Duodenal mucosa (tissue), 2 donors: ENCODE measurements at regions not wholly inside any gene's neighbourhood (a gene's known extent, or its start where the extent isn't known, plus 50 kb on each side); places are given as distances from the start of the nearest gene placed in this dataset.

Source experiments
- H3K27ac ChIP-seq: one replicate; pipeline ENCODE4 v1.7.0; 2013; ENCODE audit warnings: low read depth, low read length
- H3K27me3 ChIP-seq, 2 donors: one replicate each; pipeline ENCODE4 v1.7.0; 2013; ENCODE audit warnings: low read length in 2 of 2, control low read depth in 1 of 2; ENCODE audit not compliant: insufficient read depth in 2 of 2, control insufficient read depth in 1 of 2
- H3K36me3 ChIP-seq, 2 donors: one replicate each; pipeline ENCODE4 v1.7.0; 2013; ENCODE audit warnings: low read length in 2 of 2, control low read depth in 1 of 2; ENCODE audit not compliant: insufficient read depth in 2 of 2, control insufficient read depth in 1 of 2
- H3K4me1 ChIP-seq, 2 donors: one replicate each; pipeline ENCODE4 v1.7.0; 2013; ENCODE audit warnings: low read length in 2 of 2, control low read depth in 1 of 2; ENCODE audit not compliant: insufficient read depth in 2 of 2, control insufficient read depth in 1 of 2
- H3K4me3 ChIP-seq, 2 donors: one replicate each; pipeline ENCODE4 v1.7.0; 2013; ENCODE audit warnings: low read length in 2 of 2, low read depth in 1 of 2
- H3K9ac ChIP-seq, 2 donors: one replicate each; pipeline ENCODE4 v1.7.0; 2013; ENCODE audit warnings: low read length in 2 of 2, low read depth in 1 of 2
- H3K9me3 ChIP-seq, 2 donors: one replicate each; pipeline ENCODE4 v1.7.0; 2013; ENCODE audit warnings: low read length in 2 of 2, control low read depth in 1 of 2; ENCODE audit not compliant: control insufficient read depth in 1 of 2

DNA sequence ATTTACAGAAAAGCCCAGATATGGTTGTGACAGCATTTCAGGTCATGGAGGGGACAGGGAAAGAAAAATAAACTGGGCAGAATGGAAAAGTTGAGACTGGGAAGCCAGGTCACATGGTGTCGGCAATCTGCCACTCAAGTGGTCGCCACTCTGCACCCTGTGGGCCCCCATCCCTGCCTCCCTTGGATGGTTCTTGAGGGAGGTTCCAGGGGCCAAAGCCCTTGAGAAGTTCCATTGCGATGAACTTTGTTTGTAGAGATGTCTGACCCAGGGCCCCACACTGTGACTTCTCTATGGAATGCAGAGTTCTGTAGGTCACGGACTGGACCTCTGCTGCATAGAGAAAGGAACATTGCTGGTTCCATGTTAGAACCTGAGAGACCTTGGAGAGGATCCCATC is 105.7 kb upstream of the SLC14A2 start:
- Histone ChIP-seq H3K9me3 (no peaks in the 10 kb centered on the region), H3K4me1 (peaks cover 4% of the 10 kb centered on the region in 2 donors), H3K36me3 (no peaks in the 10 kb centered on the region), H3K4me3 (no peak overlapping the region), H3K27ac (no peak overlapping the region), H3K27me3 (no peaks in the 10 kb centered on the region), H3K9ac (no peak overlapping the region)

DNA sequence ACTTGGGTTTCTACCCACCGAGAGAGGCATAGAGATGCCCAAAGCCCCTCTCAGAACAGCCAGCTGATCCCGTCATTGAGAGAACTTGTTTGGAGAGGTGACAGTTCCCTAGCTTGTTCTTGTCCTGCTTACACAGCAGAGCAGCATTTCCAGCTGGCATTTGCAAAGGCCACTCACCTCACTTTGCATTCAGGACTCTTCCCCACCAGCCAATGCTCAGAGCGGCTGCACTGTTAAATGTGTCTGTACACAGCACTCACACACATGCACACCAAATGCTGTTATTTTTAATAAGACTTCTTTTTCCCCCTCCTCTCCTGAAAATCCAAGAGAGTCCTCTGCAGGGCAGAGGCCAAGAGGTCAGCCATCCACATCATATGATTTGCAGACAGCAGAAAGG is 104.6 kb upstream of the SLC14A2 start:
- Histone ChIP-seq H3K9ac (no peak overlapping the region), H3K27me3 (no peaks in the 10 kb centered on the region), H3K4me1 (peaks cover 0 to 10% of the 10 kb centered on the region in 2 donors), H3K36me3 (no peaks in the 10 kb centered on the region), H3K4me3 (no peak overlapping the region), H3K9me3 (no peaks in the 10 kb centered on the region), H3K27ac (no peak overlapping the region)

DNA sequence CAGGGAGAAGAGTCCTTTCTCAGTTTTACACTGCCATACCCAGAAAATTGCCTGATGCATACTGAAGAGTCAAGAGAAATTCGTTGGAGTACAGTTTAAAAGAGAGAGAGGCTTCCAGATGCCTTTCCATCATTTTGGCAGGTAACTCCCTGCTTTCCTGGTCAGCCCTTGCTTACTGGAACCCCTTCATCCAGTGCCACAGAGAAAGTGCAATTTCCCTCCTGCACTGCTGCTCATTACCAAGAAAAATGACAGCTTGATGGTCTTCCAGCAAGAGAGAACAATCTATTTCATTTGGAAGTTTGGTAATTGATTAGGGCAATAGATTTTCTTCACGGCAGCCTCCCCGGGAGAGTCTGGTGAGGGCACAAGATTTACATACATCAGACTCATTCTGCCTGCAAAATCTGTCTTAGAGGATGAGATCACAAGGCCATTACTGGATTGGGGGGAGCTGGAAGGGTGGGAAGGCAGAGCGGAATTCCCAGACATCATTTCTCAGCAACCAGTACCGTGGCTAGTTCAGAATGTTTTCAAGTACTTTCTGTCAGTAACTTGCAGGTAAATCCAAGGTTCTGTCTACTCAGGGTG is 102.8 kb upstream of the SLC14A2 start:
- Histone ChIP-seq H3K4me3 (no peak overlapping the region), H3K9ac (no peak overlapping the region), H3K36me3 (no peaks in the 10 kb centered on the region), H3K9me3 (no peaks in the 10 kb centered on the region), H3K4me1 (peaks cover 5 to 14% of the 10 kb centered on the region in 2 donors), H3K27me3 (no peaks in the 10 kb centered on the region), H3K27ac (no peak overlapping the region)

DNA sequence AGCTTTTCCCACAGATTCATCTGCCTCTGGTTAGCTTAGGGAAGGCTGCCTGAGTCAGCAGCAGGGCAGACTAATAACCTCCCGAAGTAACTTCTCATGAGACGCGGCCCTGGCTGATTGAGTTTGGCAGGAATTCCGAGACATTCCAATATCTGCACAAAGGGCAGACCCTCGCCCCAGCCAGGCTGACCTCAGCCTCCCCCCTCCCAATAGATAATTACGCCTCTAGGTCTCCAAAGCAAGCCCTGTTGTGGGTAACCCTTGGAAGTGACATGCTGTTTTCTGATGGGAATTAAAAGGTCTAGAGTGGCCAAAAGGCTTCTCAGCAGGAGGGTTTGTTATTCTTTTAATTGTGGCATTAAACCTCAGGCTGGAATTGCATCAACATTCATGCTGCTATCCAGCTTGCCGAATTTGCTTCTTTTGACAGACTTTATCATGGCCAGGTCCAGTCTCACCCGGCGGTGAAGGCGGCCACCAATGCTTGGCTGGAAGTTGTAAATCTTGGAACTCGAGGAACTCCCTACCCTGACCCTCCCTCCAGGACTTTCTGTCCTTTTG is 98.0 kb upstream of the SLC14A2 start:
- H3K4me1 ChIP-seq: peaks cover 13 to 25% of the 10 kb centered on the region in 2 donors
- H3K27me3 ChIP-seq: no peaks in the 10 kb centered on the region
- no peaks in the 10 kb centered on the region for H3K36me3 ChIP-seq
- H3K9me3 ChIP-seq: no peaks in the 10 kb centered on the region
- no peak overlapping the region for H3K4me3 ChIP-seq
- H3K27ac ChIP-seq: no peak overlapping the region
- H3K9ac ChIP-seq: no peak overlapping the region

DNA sequence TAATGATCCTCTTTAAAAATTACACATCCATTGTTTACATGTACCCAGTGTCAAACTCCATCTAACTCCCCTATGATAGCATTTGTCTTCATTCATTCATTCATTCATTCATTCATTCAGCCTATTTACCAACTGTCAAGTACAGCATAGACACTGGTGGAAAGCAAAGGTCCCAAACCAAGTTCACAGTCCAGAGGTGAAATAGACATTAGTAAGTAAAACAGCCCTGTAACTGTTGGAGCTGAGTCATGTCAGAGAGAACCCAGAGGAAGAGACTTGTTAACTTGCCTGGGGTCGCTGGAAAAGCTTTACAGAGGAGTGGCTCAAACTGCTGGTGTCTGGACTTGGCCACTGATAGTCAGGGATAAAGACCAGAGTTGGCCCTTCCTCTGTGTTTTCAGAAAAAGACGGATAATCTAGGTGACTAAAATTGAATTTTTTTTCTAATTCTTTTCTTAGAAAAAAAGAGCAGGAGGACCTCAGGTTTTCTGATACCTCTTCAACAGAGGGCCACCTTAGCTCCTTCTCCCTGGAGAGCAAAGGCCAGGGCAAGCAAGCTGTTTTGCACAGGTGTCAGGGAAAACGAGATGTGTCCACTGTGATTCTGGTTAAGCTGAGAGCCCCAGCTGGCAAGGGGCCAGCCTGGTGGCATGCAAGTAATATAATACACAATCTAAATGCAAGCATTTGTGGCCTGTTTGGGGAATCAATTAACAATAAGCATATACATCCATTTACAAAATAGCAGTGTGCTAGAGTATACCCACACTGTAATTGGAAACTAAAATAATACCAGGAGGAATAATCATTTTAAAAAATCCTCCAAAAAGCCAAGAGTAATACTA is 96.7 kb upstream of the SLC14A2 start:
- no peak overlapping the region for H3K27ac ChIP-seq
- no peak overlapping the region for H3K4me3 ChIP-seq
- H3K9ac ChIP-seq: no peak overlapping the region

DNA sequence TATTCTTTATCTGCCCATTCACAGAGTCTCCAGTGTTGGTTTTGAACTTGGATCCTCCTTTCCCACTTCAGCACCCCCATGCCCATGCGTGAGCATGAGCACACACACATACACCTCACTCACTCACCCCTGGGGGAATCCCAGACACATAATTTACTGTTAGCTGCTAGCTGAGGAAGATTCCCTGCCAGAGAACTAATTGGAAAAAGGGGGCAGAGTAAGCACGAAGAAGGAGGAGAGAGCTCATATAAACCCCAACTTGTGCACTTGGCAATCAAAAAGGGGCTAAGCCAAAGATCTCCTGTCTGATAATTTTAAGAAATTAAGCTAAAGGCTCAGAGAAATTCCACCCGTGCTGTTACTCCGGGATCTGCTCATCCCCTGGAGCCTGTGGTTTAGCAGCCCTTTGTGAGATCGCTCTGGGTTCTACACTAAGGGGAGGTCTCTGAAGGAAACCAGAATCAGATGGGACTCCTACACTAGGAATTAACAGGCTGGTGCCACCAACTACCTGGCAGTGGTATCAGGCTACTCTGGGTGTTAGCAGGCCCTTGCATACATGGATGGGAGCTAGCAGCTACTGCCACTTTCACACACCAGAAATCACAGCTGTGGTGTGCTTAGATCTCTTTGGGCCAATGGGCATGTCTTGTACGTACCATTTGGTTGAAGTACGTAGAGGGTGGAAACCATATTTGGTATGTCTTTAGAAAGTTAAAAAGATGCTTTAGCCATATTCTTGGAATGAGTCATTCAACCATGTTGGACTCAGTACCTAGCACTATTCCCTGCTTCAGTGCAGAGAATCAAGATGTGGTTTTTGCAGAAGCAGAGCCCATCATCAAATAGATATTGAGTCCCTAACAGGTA is 95.6 kb upstream of the SLC14A2 start:
- peaks cover 13 to 25% of the 10 kb centered on the region in 2 donors for H3K4me1 ChIP-seq

More for the DNA sequence above, 96.7 kb upstream of the SLC14A2 start:
- no peaks in the 10 kb centered on the region for H3K36me3 ChIP-seq
- H3K4me1 ChIP-seq: peaks cover 13 to 25% of the 10 kb centered on the region in 2 donors
- H3K9me3 ChIP-seq: no peaks in the 10 kb centered on the region
- H3K27me3 ChIP-seq: no peaks in the 10 kb centered on the region

DNA sequence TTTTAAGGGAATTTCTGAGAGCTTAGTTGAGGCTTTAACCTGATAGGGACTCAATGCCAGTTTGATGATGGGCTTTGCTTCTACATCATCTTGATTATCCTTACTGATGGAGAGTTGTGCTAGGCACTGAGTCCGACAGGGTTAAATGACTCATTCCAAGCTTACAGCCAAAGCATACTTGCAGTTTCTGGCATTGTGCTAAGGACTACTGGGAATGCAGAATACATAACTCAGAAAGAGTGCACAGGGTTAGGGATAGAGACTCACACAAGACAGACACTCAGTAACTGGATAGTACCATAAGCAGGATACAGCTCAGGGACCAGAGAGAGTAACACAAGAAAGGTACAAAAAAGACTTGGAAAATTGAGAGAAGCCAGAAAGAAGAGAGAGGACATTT is 94.1 kb upstream of the SLC14A2 start:
- Histone ChIP-seq H3K9ac (no peak overlapping the region), H3K4me1 (peaks cover 17 to 30% of the 10 kb centered on the region in 2 donors), H3K27me3 (no peaks in the 10 kb centered on the region), H3K36me3 (no peaks in the 10 kb centered on the region), H3K4me3 (no peak overlapping the region), H3K9me3 (no peaks in the 10 kb centered on the region), H3K27ac (no peak overlapping the region)

More for the DNA sequence above, 95.6 kb upstream of the SLC14A2 start:
- Histone ChIP-seq H3K9ac (no peak overlapping the region), H3K27me3 (no peaks in the 10 kb centered on the region), H3K4me3 (no peak overlapping the region), H3K9me3 (no peaks in the 10 kb centered on the region), H3K36me3 (no peaks in the 10 kb centered on the region), H3K27ac (no peak overlapping the region)

DNA sequence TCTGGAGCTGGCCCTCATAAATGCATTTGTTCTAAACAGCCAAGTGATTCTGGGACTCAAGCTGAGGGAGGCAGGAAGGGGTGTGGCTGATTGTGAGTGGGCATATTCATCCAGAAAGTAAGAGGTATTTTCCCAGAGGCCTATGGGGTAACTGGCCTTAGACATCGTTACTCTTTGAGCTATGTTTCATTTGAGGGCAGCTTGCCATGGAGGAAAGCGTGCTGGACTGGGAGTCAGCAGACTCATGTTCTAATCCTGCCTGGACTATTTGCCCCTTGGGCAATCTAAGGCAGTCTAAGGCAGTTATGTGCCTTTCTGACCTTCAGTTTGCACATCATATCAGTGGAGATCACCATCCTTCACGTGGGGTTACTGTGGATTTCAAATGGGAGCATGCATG is 93.5 kb upstream of the SLC14A2 start:
- Histone ChIP-seq H3K4me3 (no peak overlapping the region), H3K36me3 (no peaks in the 10 kb centered on the region), H3K4me1 (peaks cover 14 to 36% of the 10 kb centered on the region in 2 donors), H3K9ac (no peak overlapping the region), H3K27me3 (no peaks in the 10 kb centered on the region), H3K27ac (no peak overlapping the region), H3K9me3 (no peaks in the 10 kb centered on the region)

DNA sequence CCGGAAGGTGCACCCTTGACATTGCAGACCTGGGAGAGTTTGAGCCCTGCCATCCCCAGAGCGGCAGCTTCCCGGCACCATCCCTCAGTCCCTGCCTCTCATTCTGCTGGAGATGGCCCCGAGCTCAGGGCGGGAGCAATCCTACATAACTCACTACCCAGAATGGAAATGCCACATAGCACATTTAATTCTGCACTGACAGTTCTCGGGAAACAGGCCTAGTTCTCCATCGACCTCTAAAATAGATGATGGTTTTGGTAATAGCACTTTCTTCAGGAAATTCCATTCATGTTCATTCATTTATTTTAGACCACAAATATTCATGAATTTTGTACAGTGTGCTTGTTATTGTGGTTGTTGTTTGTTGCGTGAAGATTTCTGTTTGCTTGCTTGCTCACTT is 92.9 kb upstream of the SLC14A2 start:
- Histone ChIP-seq H3K9ac (no peak overlapping the region), H3K27ac (no peak overlapping the region), H3K27me3 (no peaks in the 10 kb centered on the region), H3K4me1 (peaks cover 12 to 33% of the 10 kb centered on the region in 2 donors), H3K9me3 (no peaks in the 10 kb centered on the region), H3K36me3 (no peaks in the 10 kb centered on the region), H3K4me3 (no peak overlapping the region)
